ENCODE measurements at regions not wholly inside any gene's neighbourhood (a gene's known extent, or its start where the extent isn't known, plus 50 kb on each side); places are given as distances from the start of the nearest gene placed in this dataset.

GRCh38 chr3:160130071-160130470 is 95.2 kb upstream of the C3orf80 start:
- DNase-seq (ENCODE audit: low read depth in 2 of 2), result no peak

GRCh38 chr3:160130950-160131349 is 94.3 kb upstream of the C3orf80 start:
- DNase-seq (ENCODE audit: low read depth in 2 of 2), result no peak

GRCh38 chr3:160132226-160132625 is 93.0 kb upstream of the C3orf80 start:
- no peak for DNase-seq (ENCODE audit: low read depth in 2 of 2)

GRCh38 chr3:160133757-160134156 is 91.5 kb upstream of the C3orf80 start:
- no peak for DNase-seq (ENCODE audit: low read depth in 2 of 2)

- DNase-seq (ENCODE audit: low read depth in 2 of 2), result no peak
These were observed 90.8 kb upstream of the C3orf80 start for GRCh38 chr3:160134454-160134853.

- no peak for DNase-seq (ENCODE audit: low read depth in 2 of 2)
These were observed 90.3 kb upstream of the C3orf80 start for GRCh38 chr3:160134964-160135363.

- DNase-seq (ENCODE audit: low read depth in 2 of 2), result no peak
These were observed 89.4 kb upstream of the C3orf80 start for GRCh38 chr3:160135851-160136250.

- no peak for DNase-seq (ENCODE audit: low read depth in 2 of 2)
These were observed 88.8 kb upstream of the C3orf80 start for GRCh38 chr3:160136421-160136820.

GRCh38 chr3:160139291-160139690 is 85.9 kb upstream of the C3orf80 start:
- no peak for DNase-seq (ENCODE audit: low read depth in 2 of 2)

- peak in 1 of 2 donors; percentile 21 for DNase-seq (ENCODE audit: low read depth in 2 of 2)
These were observed 84.5 kb upstream of the C3orf80 start for GRCh38 chr3:160140756-160141155.

GRCh38 chr3:160141485-160142185 is 83.6 kb upstream of the C3orf80 start:
- no peak for DNase-seq (ENCODE audit: low read depth in 2 of 2)

GRCh38 chr3:160143482-160143881 is 81.7 kb upstream of the C3orf80 start:
- DNase-seq (ENCODE audit: low read depth in 2 of 2), result no peak

GRCh38 chr3:160150066-160150465 is 75.2 kb upstream of the C3orf80 start:
- DNase-seq (ENCODE audit: low read depth in 2 of 2), result no peak

- no peak for DNase-seq (ENCODE audit: low read depth in 2 of 2)
These were observed 74.7 kb upstream of the C3orf80 start for GRCh38 chr3:160150525-160150924.

GRCh38 chr3:160152638-160153037 is 72.6 kb upstream of the C3orf80 start:
- DNase-seq (ENCODE audit: low read depth in 2 of 2), result no peak

GRCh38 chr3:160154033-160154432 is 71.2 kb upstream of the C3orf80 start:
- DNase-seq (ENCODE audit: low read depth in 2 of 2), result no peak

GRCh38 chr3:160154596-160154995 is 70.6 kb upstream of the C3orf80 start:
- no peak for DNase-seq (ENCODE audit: low read depth in 2 of 2)

GRCh38 chr3:160157321-160157720 is 67.9 kb upstream of the C3orf80 start:
- DNase-seq (ENCODE audit: low read depth in 2 of 2), result no peak

- no peak for DNase-seq (ENCODE audit: low read depth in 2 of 2)
These were observed 65.9 kb upstream of the C3orf80 start for GRCh38 chr3:160159341-160159740.

- no peak for DNase-seq (ENCODE audit: low read depth in 2 of 2)
These were observed 65.4 kb upstream of the C3orf80 start for GRCh38 chr3:160159806-160160205.

GRCh38 chr3:160161921-160162320 is 63.3 kb upstream of the C3orf80 start:
- no peak for DNase-seq (ENCODE audit: low read depth in 2 of 2)

- no peak for DNase-seq (ENCODE audit: low read depth in 2 of 2)
These were observed 62.8 kb upstream of the C3orf80 start for GRCh38 chr3:160162440-160162839.

GRCh38 chr3:160163229-160163878 is 61.9 kb upstream of the C3orf80 start:
- DNase-seq (ENCODE audit: low read depth in 2 of 2), result no peak

- no peak for DNase-seq (ENCODE audit: low read depth in 2 of 2)
These were observed 57.0 kb upstream of the C3orf80 start for GRCh38 chr3:160168246-160168645.
